ENCODE measurements at regions not wholly inside any gene's neighbourhood (a gene's known extent, or its start where the extent isn't known, plus 50 kb on each side); places are given as distances from the start of the nearest gene placed in this dataset.
"Not testable (repeated sequence)": the region's sequence is repeated elsewhere in the genome, so short reads cannot be mapped to it uniquely, and the experiment has no call there.

GRCh38 chr5:67578011-67578410 is 381.4 kb upstream of the CD180 start:
- Mint-ChIP-seq H3K36me3 (peaks cover 10 to 34% of the 10 kb centered on the region in 2 donors), H3K27ac (no peak overlapping the region), H3K9me3 (peaks cover 11 to 30% of the 10 kb centered on the region in 2 donors)
- DNase-seq (ENCODE audit: low spot score in 2 of 2) (no peak), ATAC-seq (no peak)

- H3K27ac Mint-ChIP-seq = no peak overlapping the region
- ATAC-seq (no peak), DNase-seq (ENCODE audit: low spot score in 2 of 2) (no peak)
- H3K36me3 Mint-ChIP-seq = peaks cover 10 to 35% of the 10 kb centered on the region in 2 donors
- peaks cover 12 to 31% of the 10 kb centered on the region in 2 donors for H3K9me3 Mint-ChIP-seq
Measured at GRCh38 chr5:67577424-67577823, 380.8 kb upstream of the CD180 start.

DNA sequence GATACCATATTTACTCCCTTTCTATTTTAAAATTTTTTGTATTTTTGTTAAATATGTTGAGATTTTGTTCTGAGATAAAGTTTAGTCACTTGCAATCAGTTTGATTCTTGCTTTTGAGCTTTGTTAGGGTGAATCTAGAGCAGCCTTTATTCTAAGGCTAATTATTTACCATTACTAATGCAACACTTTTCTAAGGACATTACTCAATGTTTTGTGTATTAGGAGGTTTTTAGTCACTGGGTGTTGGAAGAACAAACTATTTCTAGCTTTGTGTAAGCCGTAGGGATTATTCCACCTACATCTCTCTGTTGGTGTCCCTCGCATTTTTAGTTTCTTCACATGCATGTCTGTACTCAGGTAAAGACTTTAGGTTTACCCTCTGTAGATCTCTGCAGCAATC is 379.5 kb upstream of the CD180 start:
- H3K27ac Mint-ChIP-seq = no peak overlapping the region
- peaks cover 10 to 35% of the 10 kb centered on the region in 2 donors for H3K36me3 Mint-ChIP-seq
- DNase-seq (ENCODE audit: low spot score in 2 of 2) (no peak), ATAC-seq (no peak)
- peaks cover 12 to 31% of the 10 kb centered on the region in 2 donors for H3K9me3 Mint-ChIP-seq

DNA sequence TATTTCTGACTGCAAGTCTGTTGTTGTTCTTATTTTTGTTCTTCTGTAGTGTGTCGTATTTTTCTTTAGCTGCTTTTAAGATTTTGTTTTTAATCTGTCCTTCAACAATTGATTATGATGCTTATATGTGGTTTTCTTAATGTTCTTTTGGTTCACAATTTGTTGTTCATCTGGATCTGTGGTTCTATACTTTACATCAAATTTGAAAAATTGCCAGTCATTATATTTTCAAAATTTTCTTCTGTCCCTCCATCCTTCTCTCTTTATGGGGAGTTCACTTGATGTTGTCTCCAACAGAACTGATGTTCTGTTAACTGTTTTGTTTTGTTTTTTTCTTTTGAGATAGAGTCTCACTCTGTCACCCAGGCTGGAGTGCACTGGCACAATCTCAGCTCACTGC is 378.5 kb upstream of the CD180 start:
- Mint-ChIP-seq H3K36me3 (peaks cover 10 to 35% of the 10 kb centered on the region in 2 donors), H3K9me3 (peaks cover 12 to 31% of the 10 kb centered on the region in 2 donors), H3K27ac (no peak overlapping the region)
- no peak for DNase-seq (ENCODE audit: low spot score in 2 of 2)
- no peak for ATAC-seq

GRCh38 chr5:67561151-67561932 is 364.7 kb upstream of the CD180 start:
- H3K9me3 Mint-ChIP-seq = peaks cover 9 to 14% of the 10 kb centered on the region in 2 donors
- peaks cover 0 to 9% of the 10 kb centered on the region in 2 donors for H3K36me3 Mint-ChIP-seq
- DNase-seq (ENCODE audit: low spot score in 2 of 2) (no peak), ATAC-seq (no peak)
- no peak overlapping the region for H3K27ac Mint-ChIP-seq

DNA sequence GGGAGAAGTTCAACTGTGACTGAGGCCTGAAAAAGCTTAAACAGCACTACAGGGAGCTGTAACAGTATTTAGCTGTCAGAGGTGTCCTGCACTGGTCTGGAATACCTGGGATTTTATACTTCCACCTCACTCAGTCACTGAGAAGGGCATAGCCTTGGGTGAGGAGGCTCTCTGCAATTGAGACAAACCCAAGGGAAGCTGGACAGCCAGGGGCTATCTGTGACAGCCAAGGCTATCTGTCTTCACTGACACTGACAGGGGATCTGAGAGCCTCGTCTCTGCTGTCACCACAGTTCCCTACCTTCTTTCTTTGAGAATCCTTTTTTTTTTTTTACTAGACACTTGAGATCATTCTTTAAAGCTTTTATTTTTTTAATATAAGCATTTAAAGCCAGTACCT is 356.2 kb upstream of the CD180 start:
- Mint-ChIP-seq H3K9me3 (no peaks in the 10 kb centered on the region), H3K36me3 (no peaks in the 10 kb centered on the region), H3K27ac (no peak overlapping the region)
- DNase-seq (ENCODE audit: low spot score in 2 of 2) (no peak), ATAC-seq (no peak)

DNA sequence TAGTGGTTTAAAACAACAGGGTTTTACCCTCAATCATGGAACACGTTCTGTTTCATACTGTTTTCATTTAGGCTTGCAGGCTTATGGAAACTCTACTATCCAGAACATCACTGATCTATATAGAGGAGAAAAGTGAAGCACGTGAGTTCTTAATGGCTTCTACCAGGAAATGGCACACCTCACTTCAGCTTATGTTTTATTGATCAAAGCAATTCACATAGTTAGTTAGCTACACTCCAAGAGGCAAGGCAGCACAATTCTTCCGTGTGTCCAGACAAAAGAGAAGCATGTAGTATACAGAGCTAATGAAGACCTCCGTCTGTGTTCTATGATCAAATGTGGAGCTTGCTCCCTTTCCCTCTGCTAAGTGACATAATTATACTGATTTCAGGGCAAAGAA is 353.3 kb upstream of the CD180 start:
- Mint-ChIP-seq H3K36me3 (no peaks in the 10 kb centered on the region), H3K9me3 (no peaks in the 10 kb centered on the region), H3K27ac (no peak overlapping the region)
- DNase-seq (ENCODE audit: low spot score in 2 of 2) = no peak
- no peak for ATAC-seq

- H3K9me3 Mint-ChIP-seq = no peaks in the 10 kb centered on the region
- no peaks in the 10 kb centered on the region for H3K36me3 Mint-ChIP-seq
- H3K27ac Mint-ChIP-seq = no peak overlapping the region
- DNase-seq (ENCODE audit: low spot score in 2 of 2) = no peak
- ATAC-seq = no peak
Measured at GRCh38 chr5:67549296-67549618, 352.7 kb upstream of the CD180 start.

DNA sequence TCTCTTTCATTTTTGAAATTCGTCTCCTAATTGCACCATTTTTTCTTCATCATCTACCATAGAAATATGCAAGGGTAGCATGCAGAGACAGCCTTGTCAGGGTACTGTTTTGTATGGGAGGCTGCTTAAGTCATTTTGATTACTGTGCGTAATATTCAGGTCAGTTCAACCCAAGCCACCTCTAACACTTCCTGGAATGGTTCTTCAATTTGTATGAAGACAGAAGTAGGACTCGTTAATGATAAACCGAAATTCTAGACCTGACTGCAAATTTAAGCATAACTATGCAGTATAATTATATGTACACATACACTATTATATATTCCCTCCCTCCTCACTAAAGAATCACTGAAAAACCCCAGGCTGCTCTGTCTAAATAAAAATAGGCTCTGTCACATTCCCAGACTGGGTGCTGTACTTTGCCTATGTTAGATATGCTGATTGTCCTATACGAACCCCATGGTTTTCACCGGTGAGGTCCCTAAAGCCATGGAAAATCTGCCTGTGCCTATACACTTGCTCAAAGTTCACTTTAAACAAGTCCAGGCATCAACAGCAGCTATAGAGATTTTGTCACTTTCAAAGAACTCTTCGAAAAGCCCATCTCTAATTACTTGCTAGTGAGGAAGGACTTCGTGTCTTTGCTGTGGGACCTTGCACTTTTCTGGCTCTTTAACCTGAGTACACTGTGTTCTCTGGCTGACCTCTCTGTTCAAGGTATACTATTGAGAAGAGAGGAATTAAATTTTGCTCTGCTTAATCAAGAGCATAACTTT is 352.1 kb upstream of the CD180 start:
- no peak for ATAC-seq
- no peaks in the 10 kb centered on the region for H3K36me3 Mint-ChIP-seq
- no peak for DNase-seq (ENCODE audit: low spot score in 2 of 2)
- H3K9me3 Mint-ChIP-seq = no peaks in the 10 kb centered on the region
- no peak overlapping the region for H3K27ac Mint-ChIP-seq

GRCh38 chr5:67547682-67548081 is 351.1 kb upstream of the CD180 start:
- ATAC-seq (no peak), DNase-seq (ENCODE audit: low spot score in 2 of 2) (no peak)
- H3K9me3 Mint-ChIP-seq = no peaks in the 10 kb centered on the region
- H3K27ac Mint-ChIP-seq = no peak overlapping the region
- H3K36me3 Mint-ChIP-seq = no peaks in the 10 kb centered on the region

DNA sequence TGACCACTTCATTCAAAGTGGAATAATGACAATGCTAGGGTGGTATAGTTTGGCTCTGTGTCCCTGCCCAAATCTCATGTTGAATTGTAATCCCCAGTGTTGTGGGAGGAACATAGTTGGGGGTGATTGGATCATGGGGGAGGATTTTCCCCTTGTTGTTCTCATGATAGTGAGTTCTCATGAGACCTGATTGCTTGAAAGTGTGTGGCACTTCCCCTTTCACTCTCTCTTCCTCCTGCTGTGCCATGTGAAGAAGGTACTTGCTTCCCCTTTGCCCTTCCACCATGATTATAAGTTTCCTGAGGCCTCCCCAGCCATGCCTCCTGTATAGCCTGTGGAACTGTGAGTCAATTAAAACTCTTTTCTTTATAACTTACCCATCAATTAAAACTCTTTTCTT is 348.3 kb upstream of the CD180 start:
- H3K36me3 Mint-ChIP-seq; H3K9me3 Mint-ChIP-seq; DNase-seq (ENCODE audit: low spot score in 2 of 2); H3K27ac Mint-ChIP-seq; ATAC-seq: not testable (repeated sequence)

DNA sequence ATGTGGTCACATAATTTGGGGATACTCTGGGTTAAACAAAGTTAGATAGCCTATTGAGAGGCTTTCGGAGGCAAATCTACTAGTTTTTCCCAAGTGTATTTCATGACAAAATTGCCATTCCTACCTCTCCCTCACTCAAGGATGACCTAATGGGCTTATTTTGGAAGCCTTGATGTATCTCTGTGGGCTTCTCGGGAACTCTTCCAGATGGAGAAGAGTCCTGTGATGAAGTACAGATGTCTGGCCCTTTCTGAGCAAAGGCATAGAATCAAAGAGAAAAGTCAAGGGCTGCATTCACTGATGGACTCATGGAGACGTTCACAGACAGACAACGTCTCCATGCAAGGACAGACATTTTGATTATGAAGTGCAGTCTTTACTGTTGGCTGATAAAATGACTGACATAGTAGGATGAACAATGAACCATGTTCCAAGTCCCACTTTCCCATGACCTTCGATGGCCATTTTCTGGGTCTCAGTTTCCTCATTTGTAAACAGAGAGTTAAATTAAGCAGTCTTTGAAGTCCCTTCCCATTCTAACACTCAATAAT is 347.2 kb upstream of the CD180 start:
- ATAC-seq (no peak), DNase-seq (ENCODE audit: low spot score in 2 of 2) (no peak)
- H3K27ac Mint-ChIP-seq = no peak overlapping the region
- H3K36me3 Mint-ChIP-seq = no peaks in the 10 kb centered on the region
- no peaks in the 10 kb centered on the region for H3K9me3 Mint-ChIP-seq

GRCh38 chr5:67542479-67542878 is 345.9 kb upstream of the CD180 start:
- ATAC-seq = peak in 1 of 2 donors; percentile 31
- no peak for DNase-seq (ENCODE audit: low spot score in 2 of 2)
- Mint-ChIP-seq H3K27ac (peak overlapping the region in 1 of 2 donors; percentile 84), H3K9me3 (no peaks in the 10 kb centered on the region), H3K36me3 (no peaks in the 10 kb centered on the region)

GRCh38 chr5:67541875-67542274 is 345.3 kb upstream of the CD180 start:
- no peak for DNase-seq (ENCODE audit: low spot score in 2 of 2)
- Mint-ChIP-seq H3K36me3 (no peaks in the 10 kb centered on the region), H3K27ac (no peak overlapping the region), H3K9me3 (no peaks in the 10 kb centered on the region)
- ATAC-seq = peak in 1 of 2 donors; percentile 58

GRCh38 chr5:67538855-67539506 is 342.4 kb upstream of the CD180 start:
- no peak overlapping the region for H3K27ac Mint-ChIP-seq
- no peaks in the 10 kb centered on the region for H3K9me3 Mint-ChIP-seq
- no peak for DNase-seq (ENCODE audit: low spot score in 2 of 2)
- ATAC-seq = no peak
- no peaks in the 10 kb centered on the region for H3K36me3 Mint-ChIP-seq

GRCh38 chr5:67537439-67538148 is 341.0 kb upstream of the CD180 start:
- H3K27ac Mint-ChIP-seq = no peak overlapping the region
- no peaks in the 10 kb centered on the region for H3K9me3 Mint-ChIP-seq
- H3K36me3 Mint-ChIP-seq = no peaks in the 10 kb centered on the region
- ATAC-seq = peak in 1 of 2 donors; percentile 61
- DNase-seq (ENCODE audit: low spot score in 2 of 2) = no peak

DNA sequence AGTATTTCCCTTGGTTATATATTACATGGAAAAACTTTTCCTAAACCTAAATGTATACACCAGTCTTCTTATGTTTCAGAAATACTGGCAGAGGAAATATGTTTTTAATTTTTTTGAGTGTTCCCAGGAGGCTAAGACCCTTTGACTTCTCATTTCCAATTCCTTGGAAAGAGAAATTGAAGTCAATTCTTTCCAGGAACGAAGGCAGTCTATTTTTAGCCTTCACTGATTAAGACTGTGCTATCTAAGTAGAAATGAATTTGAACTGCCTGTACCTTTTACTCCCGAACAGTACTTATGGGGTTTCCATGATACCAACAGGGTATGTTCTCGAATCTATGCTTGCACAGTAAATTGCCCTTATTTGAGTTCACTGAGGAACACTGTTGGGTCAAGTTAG is 340.3 kb upstream of the CD180 start:
- DNase-seq (ENCODE audit: low spot score in 2 of 2) = no peak
- ATAC-seq = no peak
- Mint-ChIP-seq H3K27ac (no peak overlapping the region), H3K9me3 (no peaks in the 10 kb centered on the region), H3K36me3 (no peaks in the 10 kb centered on the region)

All from activated naive CD4-positive, alpha-beta T cell treated with anti-CD3 and anti-CD28 coated beads, Interleukin-2, amount 50 U/mL, for 72 hours (primary cell).